ENCODE measurements at regions not wholly inside any gene's neighbourhood (a gene's known extent, or its start where the extent isn't known, plus 50 kb on each side); places are given as distances from the start of the nearest gene placed in this dataset.
"Not testable (repeated sequence)": the region's sequence is repeated elsewhere in the genome, so short reads cannot be mapped to it uniquely, and the experiment has no call there.

DNA sequence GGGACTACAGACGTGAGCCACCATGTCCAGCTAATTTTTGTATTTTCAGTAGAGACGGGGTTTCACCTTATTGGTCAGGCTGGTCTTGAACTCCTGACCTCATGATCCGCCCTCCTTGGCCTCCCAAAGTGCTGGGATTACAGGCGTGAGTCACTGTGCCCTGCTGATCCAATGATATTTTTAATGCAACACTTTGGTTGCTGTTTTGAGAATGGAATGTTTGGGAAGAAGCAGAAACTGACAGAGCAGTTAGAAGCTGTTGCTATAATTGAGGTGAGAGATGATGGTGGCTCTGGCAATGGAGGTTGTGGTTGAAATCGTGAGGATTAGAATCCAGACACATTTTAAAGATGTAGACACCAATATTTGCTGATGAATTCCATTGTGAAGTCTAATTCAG is 1209.9 kb upstream of the GOT2 start:
- not testable (repeated sequence) for DNase-seq

DNA sequence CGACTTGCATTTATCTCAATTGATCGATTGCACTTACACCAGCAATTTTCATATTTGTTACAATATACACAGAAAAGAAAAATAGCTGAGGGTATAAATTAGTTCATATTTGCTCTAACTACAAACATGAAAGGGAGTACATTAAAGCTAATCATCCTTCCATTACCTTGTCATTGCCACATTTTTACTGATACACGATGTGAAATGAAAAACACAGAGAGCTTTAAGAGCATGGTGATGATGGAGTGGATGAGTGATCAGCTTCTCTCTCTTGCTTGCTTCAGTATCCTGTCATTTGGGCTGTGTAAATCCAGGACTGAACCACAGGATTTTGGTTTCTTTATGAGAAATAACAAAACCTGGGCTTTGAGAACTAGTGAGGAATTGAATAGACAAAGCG is 1207.5 kb upstream of the GOT2 start:
- DNase-seq, result no peak

DNA sequence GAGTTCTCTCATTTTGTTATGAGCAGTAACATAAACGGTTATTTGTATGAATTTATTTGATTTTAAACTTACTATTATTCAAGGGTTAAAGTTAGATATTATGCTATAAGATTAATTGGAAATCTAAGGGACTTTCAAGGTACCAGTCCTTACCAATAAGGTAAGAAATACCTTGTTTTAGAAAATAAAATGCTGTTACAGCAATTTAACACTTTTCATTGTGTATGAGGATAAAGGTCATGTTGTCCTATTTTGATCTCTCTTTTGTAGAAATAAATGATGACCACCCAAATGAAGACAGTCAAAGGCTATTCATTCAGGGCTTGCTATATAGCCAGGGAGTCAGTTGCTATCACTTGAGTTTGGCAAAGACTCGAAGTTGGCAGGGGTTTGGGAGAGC is 1185.9 kb upstream of the GOT2 start:
- no peak for DNase-seq

DNA sequence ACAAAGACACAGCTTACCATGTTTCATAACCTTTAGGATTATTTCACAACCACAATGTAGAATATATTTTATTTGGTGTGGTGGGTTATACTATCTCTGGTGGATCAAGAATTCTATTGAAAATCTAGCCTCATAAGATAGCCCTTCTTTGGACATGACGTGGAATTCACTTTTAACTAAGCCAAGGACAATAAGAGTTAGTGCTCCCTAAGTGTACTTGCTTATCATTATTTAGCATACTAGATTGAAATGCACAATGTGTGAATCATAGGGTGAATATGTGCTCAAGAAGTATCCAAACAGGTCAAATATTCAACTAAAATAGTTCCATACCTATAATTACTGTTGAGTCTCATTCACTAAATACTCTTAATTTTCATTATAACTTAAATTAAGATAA is 1179.5 kb upstream of the GOT2 start:
- no peak for DNase-seq

DNA sequence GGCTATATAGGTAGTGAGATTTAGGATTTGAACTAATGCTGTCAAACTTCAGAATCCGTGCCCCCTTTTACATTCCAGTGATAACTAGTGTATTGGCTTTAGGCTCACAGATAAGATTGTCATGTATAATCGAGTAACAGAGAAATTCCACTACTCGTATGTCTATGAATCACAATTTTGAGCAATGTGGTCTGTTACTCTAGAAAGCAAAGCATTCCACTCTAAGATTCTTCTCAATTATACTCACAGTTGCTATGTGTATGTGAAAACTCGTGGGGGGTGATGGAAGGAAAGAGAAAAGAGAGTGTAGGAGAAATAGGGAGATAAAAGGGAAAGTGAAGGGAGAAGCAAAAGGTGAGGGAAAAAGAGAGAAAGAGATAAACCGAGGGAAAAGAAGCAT is 1175.1 kb upstream of the GOT2 start:
- DNase-seq, result no peak

DNA sequence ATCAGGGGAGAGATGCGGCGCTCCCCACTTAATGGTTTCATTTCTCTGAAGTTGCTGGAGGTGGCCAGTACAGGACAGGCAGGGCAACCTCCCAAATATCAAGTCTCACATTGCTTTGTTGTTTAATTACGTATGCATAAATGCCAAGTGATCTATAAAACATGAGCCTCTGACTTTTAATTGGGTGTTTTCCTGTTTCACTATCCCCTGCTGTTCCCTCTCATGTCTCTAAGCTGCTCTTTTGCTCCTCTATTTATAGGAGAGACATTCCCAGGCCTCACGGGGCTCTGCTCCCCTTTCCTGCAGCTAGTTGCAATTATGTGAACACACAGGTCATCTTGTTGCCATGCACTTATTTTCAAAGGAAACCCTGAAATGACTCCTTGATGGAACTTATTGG is 1173.5 kb upstream of the GOT2 start:
- no peak for DNase-seq

DNA sequence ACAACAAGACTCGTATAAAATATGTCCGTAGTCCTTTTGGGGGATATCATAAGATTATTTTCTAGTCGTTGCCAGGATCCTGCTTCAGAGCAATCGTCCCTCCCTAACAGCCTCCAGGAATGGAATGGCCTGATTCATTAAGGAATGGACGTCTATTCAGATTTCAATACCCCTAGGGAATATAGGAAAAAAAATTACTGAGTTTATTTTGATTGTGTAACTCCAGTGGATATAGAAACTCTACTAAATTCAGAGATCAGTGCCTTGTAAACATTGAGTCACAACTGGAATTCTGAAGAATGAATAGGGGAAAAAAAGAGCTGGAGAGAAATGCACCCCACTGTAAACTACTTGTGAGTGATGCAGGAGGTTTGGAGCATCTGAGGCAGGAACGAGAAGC is 1171.5 kb upstream of the GOT2 start:
- no peak for DNase-seq

DNA sequence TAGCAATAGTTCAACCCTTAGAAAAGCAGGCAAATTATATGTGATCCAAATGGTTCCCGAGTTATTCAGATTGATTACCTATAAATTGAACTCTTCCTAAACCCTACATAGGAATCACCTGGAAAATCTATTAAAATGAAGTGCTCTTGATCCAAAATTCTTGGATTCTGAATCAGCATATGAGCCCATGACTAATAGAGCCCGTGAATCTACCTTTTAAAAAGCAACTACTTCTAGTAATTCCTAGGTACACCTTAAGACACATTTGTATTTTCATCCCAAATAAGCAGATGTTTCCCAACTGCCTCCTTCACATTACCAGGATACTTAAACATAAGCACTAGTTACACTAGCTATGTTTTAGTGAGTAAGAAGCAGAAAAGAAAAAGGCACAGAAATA is 1171.0 kb upstream of the GOT2 start:
- DNase-seq, result no peak

DNA sequence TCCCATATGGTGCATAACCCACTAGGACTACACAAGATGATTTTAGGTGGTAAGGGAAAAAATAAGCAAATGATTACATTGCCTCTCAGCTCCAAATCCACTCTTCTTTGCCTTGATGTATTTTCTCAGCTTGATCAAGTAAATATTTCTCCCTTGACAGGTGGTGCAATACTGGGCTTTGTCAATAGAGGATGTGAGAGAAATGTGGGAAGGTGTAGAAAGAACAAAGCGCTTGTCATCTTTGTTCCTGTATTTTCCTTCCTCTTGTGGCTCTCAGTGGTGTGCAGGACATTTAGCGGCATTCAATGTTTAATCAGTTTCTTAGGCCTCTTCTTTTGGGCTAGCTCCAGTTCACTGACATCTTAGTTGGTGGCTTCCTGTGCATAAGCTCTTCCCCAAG is 1165.8 kb upstream of the GOT2 start:
- no peak for DNase-seq

DNA sequence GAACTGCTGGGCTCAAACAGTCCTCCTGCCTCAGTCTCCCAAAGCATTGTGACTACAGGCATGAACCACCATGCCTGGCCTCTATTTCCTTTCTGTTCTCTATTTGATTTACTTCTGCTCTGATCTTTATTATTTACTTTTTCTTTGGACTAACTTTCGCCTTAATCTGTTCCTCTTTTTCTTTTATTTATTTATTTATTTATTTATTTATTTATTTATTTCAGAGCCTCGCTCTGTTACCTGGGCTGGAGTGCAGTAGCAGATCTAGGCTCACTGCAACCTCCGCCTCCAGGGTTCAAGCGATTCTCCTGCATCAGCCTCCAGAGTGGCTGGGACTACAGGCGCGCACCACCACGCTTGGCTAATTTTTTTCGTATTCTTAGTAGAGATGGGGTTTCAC is 1158.3 kb upstream of the GOT2 start:
- no peak for DNase-seq

DNA sequence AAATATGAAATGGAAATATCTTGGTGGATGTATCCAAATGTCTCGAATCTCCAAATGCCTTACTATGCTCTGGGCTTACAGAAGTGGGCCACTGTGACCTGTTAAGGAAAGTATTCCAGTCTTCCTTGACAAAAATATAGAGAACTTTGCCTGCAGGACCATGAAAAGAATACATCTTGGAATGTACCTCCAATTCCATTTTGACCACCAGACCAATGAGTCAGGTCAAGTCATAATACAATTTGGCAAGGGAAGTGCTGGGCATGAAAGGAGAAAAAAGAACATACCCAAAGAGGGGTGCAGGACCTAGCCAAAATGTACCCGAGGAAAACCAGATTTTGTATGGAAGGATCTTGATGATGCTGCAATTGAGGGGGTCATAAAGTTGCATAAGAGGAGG is 1153.7 kb upstream of the GOT2 start:
- DNase-seq, result no peak

DNA sequence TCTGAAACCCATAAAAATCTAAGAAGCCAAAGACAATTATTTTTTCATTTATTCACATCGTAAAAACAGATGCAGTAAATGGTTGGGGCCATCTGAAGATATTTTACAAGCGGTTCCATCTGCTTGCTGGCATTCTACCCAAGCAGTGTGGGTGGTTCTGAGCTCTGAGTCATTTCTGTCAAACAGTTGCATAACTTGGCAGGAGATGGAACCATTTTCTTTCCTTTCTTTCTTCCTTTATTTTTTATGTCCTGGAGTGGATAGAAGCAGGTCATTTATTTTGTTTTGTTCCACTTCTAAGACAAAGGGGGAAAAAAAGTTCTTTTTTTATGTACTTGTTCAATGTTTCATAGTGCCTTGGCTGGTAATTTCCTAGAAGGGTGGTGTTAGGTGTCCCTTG is 1151.9 kb upstream of the GOT2 start:
- no peak for DNase-seq

DNA sequence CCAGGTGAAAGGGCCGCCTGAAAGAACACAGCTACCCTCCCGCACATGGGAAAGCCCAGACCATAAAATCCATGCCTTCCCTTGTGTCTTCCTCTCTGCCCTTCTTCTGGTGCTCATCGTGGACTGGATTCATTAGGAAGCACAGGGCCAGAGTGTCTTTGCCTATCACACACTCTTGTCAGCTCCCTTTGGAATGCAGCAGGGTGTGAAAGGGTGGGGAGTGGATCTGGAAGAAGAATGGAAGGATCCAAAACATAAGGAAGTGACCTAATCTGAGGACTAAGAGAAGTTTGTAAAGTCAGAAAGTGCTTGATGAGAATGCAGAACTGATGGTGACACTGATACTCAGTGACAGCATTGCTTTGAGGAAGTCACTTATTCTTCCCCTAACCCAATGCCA is 1147.3 kb upstream of the GOT2 start:
- DNase-seq, result no peak

DNA sequence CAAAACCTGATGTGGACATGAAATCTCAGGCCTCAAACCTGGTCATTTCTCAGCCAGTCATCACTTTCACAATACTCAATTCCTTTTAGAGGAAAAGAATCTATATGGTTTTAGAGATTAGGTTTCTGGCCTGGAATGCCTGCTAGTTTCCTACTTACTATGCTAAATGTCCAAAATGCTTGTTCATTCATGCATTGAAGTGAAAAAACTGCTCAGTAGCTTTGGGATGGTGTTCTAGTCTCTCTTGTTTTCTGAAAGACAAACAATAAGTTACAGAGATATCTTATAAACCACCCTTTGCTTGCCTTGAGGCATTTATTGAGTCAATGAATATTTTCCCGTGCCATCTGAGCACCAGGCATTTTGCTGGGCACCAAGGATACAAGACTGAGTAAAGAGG is 1146.5 kb upstream of the GOT2 start:
- no peak for DNase-seq

DNA sequence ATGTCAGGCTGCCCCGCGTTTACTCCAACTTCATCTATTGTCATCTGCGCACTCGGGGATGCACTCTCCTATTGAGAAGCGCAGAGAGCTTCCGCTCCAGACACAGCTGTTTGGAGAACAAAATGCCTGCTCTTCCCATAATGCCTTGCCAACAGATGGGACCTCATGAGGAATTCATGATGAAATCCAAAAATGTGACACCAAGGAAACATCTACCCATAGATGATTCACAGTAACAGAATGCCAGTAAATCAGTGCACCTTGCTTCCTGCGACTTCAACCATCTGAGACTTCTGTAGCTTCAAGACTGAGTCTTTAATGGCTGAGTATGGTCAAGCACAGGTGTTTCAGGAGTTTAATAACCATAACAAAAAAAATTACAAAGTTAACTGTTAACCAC is 1144.9 kb upstream of the GOT2 start:
- no peak for DNase-seq

DNA sequence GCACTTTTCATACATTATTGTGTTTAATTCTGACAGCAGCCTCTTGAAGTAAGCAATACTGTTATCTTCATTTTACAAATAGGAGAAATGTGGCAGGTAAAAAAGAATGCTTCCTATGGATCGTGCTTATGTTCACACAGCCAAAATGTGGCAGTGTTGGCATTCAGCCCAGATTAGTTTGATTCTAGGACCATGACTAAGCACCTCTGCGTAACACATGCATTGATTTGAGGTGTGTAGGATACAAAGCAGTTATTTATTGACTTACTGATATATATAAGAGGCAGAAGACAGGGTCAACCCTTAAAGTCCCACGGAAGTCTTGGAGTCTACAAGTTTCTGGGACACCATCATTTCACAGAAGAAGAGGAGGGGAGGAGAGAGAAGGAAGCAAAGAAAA is 1144.4 kb upstream of the GOT2 start:
- no peak for DNase-seq

DNA sequence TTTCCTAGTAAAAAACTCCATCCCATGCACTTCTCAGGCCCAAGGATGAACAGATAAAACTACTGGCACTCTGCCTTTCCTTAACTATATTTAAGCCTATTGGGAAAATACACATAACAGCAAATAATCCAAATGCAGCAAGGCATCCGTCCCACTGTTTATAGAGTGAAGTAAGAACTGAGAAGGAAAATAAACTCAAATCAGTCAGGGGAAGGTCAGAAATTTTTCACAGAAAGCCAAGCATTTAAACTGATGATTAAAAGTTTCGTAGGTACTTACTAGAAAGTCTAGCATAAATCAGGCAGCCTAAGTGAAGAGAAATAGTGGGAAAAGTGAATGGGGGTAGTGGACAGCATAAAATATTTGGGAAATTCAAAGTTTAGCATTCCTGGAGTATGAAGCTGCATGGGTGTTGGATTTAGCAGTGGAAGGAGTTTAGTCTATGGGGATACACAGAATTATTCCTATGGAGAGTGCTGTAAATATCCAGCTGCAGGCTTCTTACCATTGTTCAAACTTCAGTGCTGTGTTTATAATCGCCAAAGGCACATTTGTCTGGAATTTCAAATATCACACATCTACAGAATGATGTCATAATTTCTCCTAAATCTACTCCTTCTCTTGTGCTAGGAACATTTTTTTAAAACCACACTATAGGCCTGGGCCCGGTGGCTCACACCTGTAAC is 1131.0 kb upstream of the GOT2 start:
- DNase-seq, result no peak

DNA sequence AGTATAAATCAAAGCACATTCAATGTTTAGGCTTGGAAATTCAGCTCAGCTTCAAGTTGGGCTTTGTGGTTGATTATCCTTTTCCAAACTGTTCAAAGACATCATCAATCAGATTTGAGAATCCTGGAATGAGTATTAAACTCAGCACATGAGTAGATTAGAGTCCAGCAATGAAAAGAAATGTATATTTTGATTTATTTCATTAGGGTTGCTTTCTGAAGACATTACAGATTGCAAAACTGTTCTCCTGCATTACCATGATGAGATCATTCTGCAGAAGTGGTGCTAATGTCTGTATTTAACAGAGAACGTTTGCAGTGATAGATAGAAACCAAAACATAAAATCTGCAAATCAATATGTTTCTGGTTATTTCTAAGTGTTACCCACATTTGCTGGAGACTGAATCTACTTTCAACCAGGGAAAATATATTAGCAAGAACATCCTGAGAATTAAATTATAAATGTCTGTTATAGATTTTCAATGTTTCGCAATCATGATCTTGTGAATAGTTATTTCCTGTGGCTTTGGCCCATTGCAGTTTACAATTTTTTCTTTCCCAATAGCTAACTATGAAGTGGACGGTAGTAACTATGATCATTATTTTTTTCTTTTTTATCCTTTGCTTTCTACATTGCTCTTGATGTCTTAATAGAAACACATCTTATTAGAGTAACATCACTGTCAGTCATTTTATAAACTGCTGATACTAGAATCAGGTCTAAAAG is 1125.7 kb upstream of the GOT2 start:
- no peak for DNase-seq

DNA sequence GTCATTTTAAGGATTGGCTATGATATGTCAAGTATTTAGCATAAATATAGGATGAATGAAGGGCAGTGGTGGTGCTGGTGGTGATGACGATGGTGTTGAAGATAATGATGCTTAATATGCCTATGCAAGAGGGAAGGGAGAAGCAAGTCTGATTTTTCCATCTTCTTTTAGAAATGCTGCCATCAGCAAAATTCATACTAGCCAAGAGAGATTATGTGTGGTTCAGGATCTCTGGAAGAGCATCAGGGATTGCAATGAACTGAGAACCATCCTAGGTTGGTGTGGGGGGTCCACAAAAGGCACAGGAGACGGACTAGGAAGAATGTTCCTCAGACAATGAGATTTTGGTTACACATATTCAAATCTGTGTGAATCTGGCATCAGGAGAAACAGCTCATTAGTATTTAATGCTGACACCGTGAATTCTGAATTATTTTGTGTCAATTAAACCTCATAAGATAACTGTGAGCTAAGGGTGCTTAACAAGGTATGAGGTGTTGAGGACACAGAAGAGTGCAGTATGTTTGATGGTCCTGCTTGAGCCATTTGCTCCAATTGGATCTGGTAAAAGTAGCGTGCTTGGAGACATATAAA is 1120.8 kb upstream of the GOT2 start:
- DNase-seq, result no peak

DNA sequence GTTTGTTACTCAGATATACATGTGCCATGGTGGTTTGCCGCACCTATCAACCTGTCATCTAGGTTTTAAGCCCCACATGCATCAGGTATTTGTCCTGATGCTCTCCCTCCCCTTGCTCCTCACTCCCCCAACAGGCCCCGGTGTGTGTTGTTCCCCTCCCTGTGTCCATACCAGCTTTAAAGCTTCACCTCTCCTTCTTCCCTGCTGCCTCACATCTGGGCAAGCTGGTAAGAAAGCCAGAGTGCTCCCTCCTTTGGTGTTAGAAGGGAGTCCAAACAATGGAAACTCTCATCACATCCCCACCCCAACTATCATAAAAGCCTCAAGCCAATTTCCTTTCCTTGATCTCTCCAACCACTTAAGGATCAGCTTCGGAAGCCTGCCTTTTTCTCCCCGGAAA is 1115.6 kb upstream of the GOT2 start:
- DNase-seq, result no peak

DNA sequence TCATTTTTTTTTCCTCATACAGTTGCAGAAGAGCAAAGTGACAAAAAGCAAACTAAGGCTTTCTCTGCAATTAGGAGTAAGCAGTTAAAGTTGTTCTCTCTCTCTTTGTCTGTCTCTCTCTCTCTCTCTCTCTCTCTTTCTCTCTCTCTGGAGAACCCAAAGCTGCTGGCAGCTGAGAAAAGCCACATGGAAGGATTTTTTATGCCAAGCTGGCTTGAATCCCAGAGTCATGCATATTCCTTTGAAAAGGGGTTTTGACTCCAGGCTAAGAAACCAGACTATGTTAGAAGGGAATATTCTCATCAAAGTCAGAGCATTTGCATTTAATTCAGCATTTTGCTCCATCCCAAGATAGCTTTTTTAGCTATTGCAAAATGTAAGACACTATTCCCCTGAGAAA is 1114.2 kb upstream of the GOT2 start:
- no peak for DNase-seq

DNA sequence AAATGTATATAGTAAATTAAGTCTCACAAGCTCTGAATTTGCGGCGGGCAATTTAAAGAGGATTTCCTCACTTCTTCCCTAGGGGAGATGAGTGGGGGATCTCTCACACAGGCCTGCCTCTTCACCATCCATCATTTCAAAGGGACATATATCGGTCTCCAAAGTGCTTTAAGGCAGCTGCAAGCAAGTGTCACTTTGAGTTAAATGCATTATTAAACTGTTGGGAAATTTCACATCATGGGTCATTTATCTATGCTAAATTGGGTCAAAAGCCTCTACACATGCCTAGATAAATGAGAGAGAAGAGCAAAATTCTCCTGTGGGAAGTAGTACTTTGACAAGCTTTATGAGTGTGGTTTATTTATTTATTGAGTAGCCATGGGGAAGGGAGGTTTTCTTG is 1106.1 kb upstream of the GOT2 start:
- DNase-seq, result no peak

DNA sequence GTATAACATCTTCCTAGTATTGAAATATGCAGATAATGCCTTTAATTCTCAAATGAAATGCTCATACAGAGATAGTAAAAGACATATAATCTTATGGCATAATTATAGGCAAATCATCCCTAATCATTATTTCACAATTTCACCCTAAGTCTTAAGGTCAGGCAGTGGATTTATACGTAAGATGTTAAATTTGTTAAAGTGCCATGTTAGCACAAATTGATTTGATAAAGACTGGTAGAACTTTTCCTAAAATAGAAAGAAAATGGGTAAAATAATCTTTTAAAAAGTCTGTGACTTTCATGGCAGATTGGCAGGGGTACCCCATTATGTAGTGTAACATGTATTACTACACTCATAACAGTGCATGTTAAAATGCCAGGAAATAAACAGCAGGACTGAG is 1092.7 kb upstream of the GOT2 start:
- DNase-seq, result no peak

DNA sequence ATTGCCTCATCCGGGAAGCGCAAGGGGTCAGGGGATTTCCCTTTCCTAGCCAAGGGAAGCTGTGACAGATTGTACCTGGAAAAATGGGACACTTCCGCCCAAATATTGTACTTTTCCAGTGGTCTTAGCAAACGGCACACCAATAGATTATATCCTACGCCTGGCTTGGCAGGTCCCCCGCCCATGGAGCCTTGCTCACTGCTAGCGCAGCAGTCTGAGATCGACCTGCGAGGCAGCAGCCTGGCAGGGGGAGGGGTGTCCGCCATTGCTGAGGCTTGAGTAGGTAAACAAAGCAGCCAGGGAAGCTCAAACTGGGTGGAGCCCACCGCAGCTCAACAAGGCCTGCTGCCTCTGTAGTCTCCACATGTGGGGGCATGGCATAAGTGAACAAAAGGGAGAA is 1075.4 kb upstream of the GOT2 start:
- not testable (repeated sequence) for DNase-seq

DNA sequence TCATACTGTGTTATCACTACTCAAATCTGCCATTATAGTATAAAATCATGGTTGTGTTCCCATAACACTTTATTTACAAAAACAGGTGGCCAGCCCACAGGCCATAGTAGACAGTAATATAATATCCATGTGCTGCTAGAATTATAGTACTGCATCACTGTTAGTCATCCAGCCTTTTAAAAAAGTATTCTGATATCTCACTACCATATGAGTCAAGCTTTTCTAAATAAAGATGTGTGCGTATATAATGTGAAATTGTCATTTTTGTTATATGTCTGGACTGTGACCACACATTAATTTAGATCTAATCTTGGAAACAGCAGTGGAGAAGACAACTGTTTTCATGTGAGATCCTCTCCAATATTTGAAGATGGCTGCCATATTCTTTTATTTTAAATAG is 1049.1 kb upstream of the GOT2 start:
- DNase-seq, result no peak
